ENCODE measurements at regions not wholly inside any gene's neighbourhood (a gene's known extent, or its start where the extent isn't known, plus 50 kb on each side); places are given as distances from the start of the nearest gene placed in this dataset.

GRCh38 chr19:31974941-31975340 is 370.5 kb upstream of the ZNF507 start:
- Histone ChIP-seq H3K36me3 (no peaks in the 10 kb centered on the region), H3K4me1 (no peaks in the 10 kb centered on the region), H3K9me3 (no peaks in the 10 kb centered on the region), H3K27ac (no peak overlapping the region), H3K27me3 (no peaks in the 10 kb centered on the region), H3K4me3 (no peak overlapping the region)
- no peak for DNase-seq
- TF ChIP-seq, protein P1, sequence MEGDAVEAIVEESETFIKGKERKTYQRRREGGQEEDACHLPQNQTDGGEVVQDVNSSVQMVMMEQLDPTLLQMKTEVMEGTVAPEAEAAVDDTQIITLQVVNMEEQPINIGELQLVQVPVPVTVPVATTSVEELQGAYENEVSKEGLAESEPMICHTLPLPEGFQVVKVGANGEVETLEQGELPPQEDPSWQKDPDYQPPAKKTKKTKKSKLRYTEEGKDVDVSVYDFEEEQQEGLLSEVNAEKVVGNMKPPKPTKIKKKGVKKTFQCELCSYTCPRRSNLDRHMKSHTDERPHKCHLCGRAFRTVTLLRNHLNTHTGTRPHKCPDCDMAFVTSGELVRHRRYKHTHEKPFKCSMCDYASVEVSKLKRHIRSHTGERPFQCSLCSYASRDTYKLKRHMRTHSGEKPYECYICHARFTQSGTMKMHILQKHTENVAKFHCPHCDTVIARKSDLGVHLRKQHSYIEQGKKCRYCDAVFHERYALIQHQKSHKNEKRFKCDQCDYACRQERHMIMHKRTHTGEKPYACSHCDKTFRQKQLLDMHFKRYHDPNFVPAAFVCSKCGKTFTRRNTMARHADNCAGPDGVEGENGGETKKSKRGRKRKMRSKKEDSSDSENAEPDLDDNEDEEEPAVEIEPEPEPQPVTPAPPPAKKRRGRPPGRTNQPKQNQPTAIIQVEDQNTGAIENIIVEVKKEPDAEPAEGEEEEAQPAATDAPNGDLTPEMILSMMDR (IDR thresholded peaks at IDR 0.05), result no peak
- no peak for ATAC-seq
- intact Hi-C loops (cut with DNase I), result no loop called here

DNA sequence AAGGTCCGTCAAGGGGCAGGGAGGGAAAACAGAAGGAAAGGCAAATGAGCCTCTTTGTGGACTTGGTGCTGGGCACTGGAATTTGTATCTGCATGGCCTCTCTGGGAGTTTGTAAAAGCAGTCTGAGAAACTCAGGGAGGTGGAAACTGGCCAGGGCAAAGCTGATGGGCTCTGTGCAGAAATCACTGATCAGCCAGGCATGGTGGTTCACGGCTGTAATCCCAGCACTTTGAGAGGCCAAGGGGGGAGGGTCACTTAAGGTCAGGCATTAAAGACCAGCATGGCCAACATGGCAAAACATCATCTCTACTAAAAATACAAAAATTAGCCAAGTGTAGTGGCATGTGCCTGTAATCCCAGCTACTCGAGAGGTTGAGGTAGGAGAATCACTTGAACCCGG is 369.9 kb upstream of the ZNF507 start:
- H3K4me1 ChIP-seq, result no peaks in the 10 kb centered on the region
- DNase-seq (no peak), ATAC-seq (no peak)
- TF ChIP-seq, protein P1 (IDR thresholded peaks at IDR 0.05), result no peak
- no peaks in the 10 kb centered on the region for H3K36me3 ChIP-seq
- H3K9me3 ChIP-seq, result no peaks in the 10 kb centered on the region
- intact Hi-C loops (cut with DNase I), result no loop called here
- H3K27ac ChIP-seq, result no peak overlapping the region
- no peaks in the 10 kb centered on the region for H3K27me3 ChIP-seq
- no peak overlapping the region for H3K4me3 ChIP-seq

- DNase-seq (no peak), ATAC-seq (no peak)
- intact Hi-C loops (cut with DNase I), result no loop called here
- Histone ChIP-seq H3K4me3 (no peak overlapping the region), H3K4me1 (no peaks in the 10 kb centered on the region), H3K36me3 (no peaks in the 10 kb centered on the region), H3K9me3 (no peaks in the 10 kb centered on the region), H3K27ac (no peak overlapping the region), H3K27me3 (no peaks in the 10 kb centered on the region)
- TF ChIP-seq, protein P1 (IDR thresholded peaks at IDR 0.05), result no peak
Observed at GRCh38 chr19:31976775-31977536, 368.5 kb upstream of the ZNF507 start.

DNA sequence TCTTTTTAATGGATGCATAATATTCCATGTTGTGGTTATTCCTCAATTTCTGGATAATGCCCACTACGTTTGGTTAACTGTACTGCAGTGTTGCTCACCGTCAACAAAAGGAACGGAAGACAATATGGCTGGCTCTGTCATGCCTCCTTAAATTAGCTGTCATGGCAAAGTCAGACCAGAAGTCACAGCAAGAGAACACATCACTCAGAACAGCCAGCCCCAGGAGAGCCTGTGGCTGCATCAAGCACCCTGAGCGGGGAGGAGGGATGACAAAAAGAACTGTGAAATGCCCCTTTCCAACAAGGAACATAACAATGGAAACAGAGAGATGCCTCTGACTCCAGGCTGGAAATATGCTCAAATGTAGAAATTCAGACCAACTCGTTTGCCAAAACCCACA is 366.0 kb upstream of the ZNF507 start:
- intact Hi-C loops (cut with DNase I), result no loop called here
- no peaks in the 10 kb centered on the region for H3K27me3 ChIP-seq
- H3K36me3 ChIP-seq, result no peaks in the 10 kb centered on the region
- H3K4me3 ChIP-seq, result no peak overlapping the region
- TF ChIP-seq, protein P1 (IDR thresholded peaks at IDR 0.05), result no peak
- H3K27ac ChIP-seq, result no peak overlapping the region
- no peak for ATAC-seq
- H3K9me3 ChIP-seq, result peaks cover 0 to under 1% of the 10 kb centered on the region in 2 donors
- no peak for DNase-seq
- H3K4me1 ChIP-seq, result no peaks in the 10 kb centered on the region

- no peaks in the 10 kb centered on the region for H3K27me3 ChIP-seq
- DNase-seq (no peak), ATAC-seq (no peak)
- no peaks in the 10 kb centered on the region for H3K36me3 ChIP-seq
- no peak overlapping the region for H3K27ac ChIP-seq
- no peaks in the 10 kb centered on the region for H3K4me1 ChIP-seq
- no peak overlapping the region for H3K4me3 ChIP-seq
- TF ChIP-seq, protein P1 (IDR thresholded peaks at IDR 0.05), result no peak
- H3K9me3 ChIP-seq, result peaks cover 0 to 3% of the 10 kb centered on the region in 2 donors
- intact Hi-C loops (cut with DNase I), result no loop called here
Observed at GRCh38 chr19:31979949-31980670, 365.3 kb upstream of the ZNF507 start.
